HFFc6 (cell line): ENCODE measurements at regions not wholly inside any gene's neighbourhood (a gene's known extent, or its start where the extent isn't known, plus 50 kb on each side); places are given as distances from the start of the nearest gene placed in this dataset.

Experiments used
- DNase-seq: peaks from one replicate; pipeline ENCODE4 v3.0.0-alpha.2; 2018
- H3K27ac Mint-ChIP-seq: 2 replicates; pipeline ENCODE4 v1.8.0; 2020; ENCODE audit warnings: mild to moderate bottlenecking, mixed read lengths
- H3K27me3 Mint-ChIP-seq: 2 replicates; pipeline ENCODE4 v1.8.0; 2021; ENCODE audit warnings: mild to moderate bottlenecking, moderate library complexity, mixed read lengths; ENCODE audit not compliant: insufficient read depth
- H3K36me3 Mint-ChIP-seq: 2 replicates; pipeline ENCODE4 v1.8.0; 2021; ENCODE audit warnings: low read depth, mixed read lengths
- H3K4me1 Mint-ChIP-seq: 2 replicates; pipeline ENCODE4 v1.8.0; 2020; ENCODE audit warnings: low read depth, mixed read lengths
- H3K4me3 Mint-ChIP-seq: 2 replicates; pipeline ENCODE4 v1.8.0; 2020; ENCODE audit warnings: mild to moderate bottlenecking, moderate library complexity, mixed read lengths
- H3K9me3 Mint-ChIP-seq: 2 replicates; pipeline ENCODE4 v1.8.0; 2020; ENCODE audit warnings: mild to moderate bottlenecking, mixed read lengths
- CTCF ChIP-seq: fragments of 200-600 bp; sonication (generic); IDR thresholded peaks from 2 replicates; pipeline ENCODE4 v1.5.0; 2021; ENCODE audit warnings: antibody characterized with exemption, mild to moderate bottlenecking

- H3K4me1 Mint-ChIP-seq: no peaks in the 10 kb centered on the region
- H3K27ac Mint-ChIP-seq: no peak overlapping the region
- DNase-seq: no peak
- H3K9me3 Mint-ChIP-seq: peaks cover 44% of the 10 kb centered on the region
- H3K4me3 Mint-ChIP-seq: no peak overlapping the region
- H3K27me3 Mint-ChIP-seq: no peaks in the 10 kb centered on the region
- H3K36me3 Mint-ChIP-seq: 0 out of 2 replicates have a peak, but pooled peaks cover 4% of the 10 kb centered on the region
- no peak for TF ChIP-seq CTCF
Measured at GRCh38 chr1:14500041-14500440, 98.4 kb upstream of the KAZN start.

GRCh38 chr1:14500912-14501311 lies 97.6 kb upstream of the KAZN start:
- Mint-ChIP-seq H3K27me3 (no peaks in the 10 kb centered on the region), H3K9me3 (peaks cover 50% of the 10 kb centered on the region), H3K27ac (no peak overlapping the region), H3K4me1 (no peaks in the 10 kb centered on the region), H3K4me3 (no peak overlapping the region), H3K36me3 (0 out of 2 replicates have a peak, but pooled peaks cover 4% of the 10 kb centered on the region)
- DNase-seq: no peak
- TF ChIP-seq CTCF: no peak

- H3K36me3 Mint-ChIP-seq: 0 out of 2 replicates have a peak, but pooled peaks cover 4% of the 10 kb centered on the region
- H3K27ac Mint-ChIP-seq: no peak overlapping the region
- H3K4me3 Mint-ChIP-seq: no peak overlapping the region
- no peaks in the 10 kb centered on the region for H3K27me3 Mint-ChIP-seq
- peaks cover 58% of the 10 kb centered on the region for H3K9me3 Mint-ChIP-seq
- TF ChIP-seq CTCF: no peak
- no peak for DNase-seq
- H3K4me1 Mint-ChIP-seq: no peaks in the 10 kb centered on the region
Measured at GRCh38 chr1:14504517-14504916, 94.0 kb upstream of the KAZN start.

GRCh38 chr1:14506471-14507255 lies 91.8 kb upstream of the KAZN start:
- no peak for TF ChIP-seq CTCF
- Mint-ChIP-seq H3K36me3 (no peaks in the 10 kb centered on the region), H3K27ac (no peak overlapping the region), H3K27me3 (no peaks in the 10 kb centered on the region; the same call in 1 of the 2 replicates), H3K9me3 (peaks cover 61% of the 10 kb centered on the region), H3K4me1 (no peaks in the 10 kb centered on the region), H3K4me3 (no peak overlapping the region)
- no peak for DNase-seq

GRCh38 chr1:14507262-14507661 lies 91.2 kb upstream of the KAZN start:
- DNase-seq: no peak
- H3K36me3 Mint-ChIP-seq: no peaks in the 10 kb centered on the region
- H3K9me3 Mint-ChIP-seq: peaks cover 61% of the 10 kb centered on the region
- H3K4me1 Mint-ChIP-seq: no peaks in the 10 kb centered on the region
- no peak overlapping the region for H3K4me3 Mint-ChIP-seq
- H3K27ac Mint-ChIP-seq: no peak overlapping the region
- no peaks in the 10 kb centered on the region; the same call in 1 of the 2 replicates for H3K27me3 Mint-ChIP-seq
- no peak for TF ChIP-seq CTCF
